Aorta (tissue), 5 donors: ENCODE measurements at regions not wholly inside any gene's neighbourhood (a gene's known extent, or its start where the extent isn't known, plus 50 kb on each side); places are given as distances from the start of the nearest gene placed in this dataset.

Source experiments
- ATAC-seq: fragments of 200-7000 bp; cut with Tn5 transposase; one replicate; pipeline ENCODE4 v1.9.1; 2022; ENCODE audit warnings: moderate library complexity; ENCODE audit not compliant: low FRiP score
- DNase-seq, 2 donors: peaks; one replicate each; pipeline ENCODE4 v3.0.0-alpha.2; 2020
- H3K27ac ChIP-seq, 2 donors: one replicate each; pipeline ENCODE4 v1.5.1; 2013; ENCODE audit warnings: low read length in 2 of 2, mild to moderate bottlenecking in 2 of 2, moderate library complexity in 2 of 2, control low read depth in 1 of 2, inconsistent platforms in 1 of 2, low read depth in 1 of 2
- H3K27me3 ChIP-seq, 2 donors: one replicate each; pipeline ENCODE4 v1.6.1; 2013; ENCODE audit warnings: control low read depth in 1 of 2, low read length in 1 of 2, mild to moderate bottlenecking in 1 of 2, moderate library complexity in 1 of 2; ENCODE audit not compliant: insufficient read depth in 2 of 2, control insufficient read depth in 1 of 2
- H3K36me3 ChIP-seq, 2 donors: one replicate each; pipeline ENCODE4 v1.6.1; 2013; ENCODE audit warnings: control low read depth in 1 of 2, low read length in 1 of 2, mild to moderate bottlenecking in 1 of 2; ENCODE audit not compliant: insufficient read depth in 2 of 2, control insufficient read depth in 1 of 2
- H3K4me1 ChIP-seq, 2 donors: one replicate each; pipeline ENCODE4 v1.6.1; 2013; ENCODE audit warnings: low read length in 2 of 2, control low read depth in 1 of 2, mild to moderate bottlenecking in 1 of 2, moderate library complexity in 1 of 2; ENCODE audit not compliant: insufficient read depth in 2 of 2, control insufficient read depth in 1 of 2
- H3K4me3 ChIP-seq, 2 donors: one replicate each; pipeline ENCODE4 v1.5.1; 2013; ENCODE audit warnings: low read length in 2 of 2, control low read depth in 1 of 2, mild to moderate bottlenecking in 1 of 2
- H3K9me3 ChIP-seq: one replicate; pipeline ENCODE4 v1.6.1; 2013; ENCODE audit warnings: mild to moderate bottlenecking, low read length; ENCODE audit not compliant: control insufficient read depth
- WGBS, 2 donors: extraction: QIAGEN DNeasy Blood & Tissue Kit; methylation state at CpG; one replicate each; pipeline ENCODE4 v1.1.7; 2013; 5-methylcytosine and 5-hydroxymethylcytosine counted together
- intact Hi-C, 2 donors: fragments of 100-400 bp; cut with DNase I; formaldehyde crosslinking; loops; one replicate each; pipeline versions ENCODE4 v1.14.2 to v1.15.0; 2022
- donor health status: healthy with polysubstance abuse.
- donor health status: Bipolar disorder and iron deficiency.
- donor health status: DM: no; HTN: no; CAD: no.
- donor health status: DM: no; HTN: no; CAD: no.
- donor health status: DM: yes; HTN: yes; CAD: no.

- H3K27ac ChIP-seq: no peak overlapping the region
- H3K4me3 ChIP-seq: no peak overlapping the region
- no peak for DNase-seq
- no peaks in the 10 kb centered on the region for H3K36me3 ChIP-seq
- no peaks in the 10 kb centered on the region for H3K27me3 ChIP-seq
- 5% methylated on average over 4 of the region's 4 CpGs for WGBS, 2 donors
- no peaks in the 10 kb centered on the region for H3K9me3 ChIP-seq
- intact Hi-C loops: no loop called here
- no peaks in the 10 kb centered on the region for H3K4me1 ChIP-seq
- ATAC-seq: peak; percentile 81
Observed at GRCh38 chr5:67971223-67971830, 244.2 kb upstream of the PIK3R1 start.

DNA sequence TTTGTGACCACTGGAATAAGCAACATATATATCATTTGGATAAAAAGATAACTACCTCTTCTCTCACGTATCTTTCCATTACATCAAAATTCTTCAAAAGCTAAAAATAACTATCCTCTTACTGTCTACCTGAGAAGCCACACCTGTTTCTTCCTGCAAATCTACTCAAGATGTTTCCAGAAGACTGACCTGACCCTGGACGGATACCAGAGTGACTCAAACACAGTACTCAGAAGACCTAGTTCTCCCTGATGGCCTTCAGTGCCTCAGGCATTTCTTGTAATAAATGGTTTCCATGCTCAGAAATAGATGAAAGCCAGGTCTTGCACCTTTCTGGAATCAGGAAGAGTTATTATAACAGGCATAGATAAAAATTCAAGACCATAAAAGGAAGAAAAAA, 245.9 kb upstream of the PIK3R1 start:
- Histone ChIP-seq H3K9me3 (no peaks in the 10 kb centered on the region), H3K27ac (no peak overlapping the region), H3K27me3 (no peaks in the 10 kb centered on the region), H3K36me3 (no peaks in the 10 kb centered on the region), H3K4me1 (no peaks in the 10 kb centered on the region), H3K4me3 (no peak overlapping the region)
- ATAC-seq (no peak), DNase-seq (no peak)
- intact Hi-C loops: no loop called here
- 96 to 98% methylated on average over 2 of the region's 2 CpGs for WGBS, 2 donors

DNA sequence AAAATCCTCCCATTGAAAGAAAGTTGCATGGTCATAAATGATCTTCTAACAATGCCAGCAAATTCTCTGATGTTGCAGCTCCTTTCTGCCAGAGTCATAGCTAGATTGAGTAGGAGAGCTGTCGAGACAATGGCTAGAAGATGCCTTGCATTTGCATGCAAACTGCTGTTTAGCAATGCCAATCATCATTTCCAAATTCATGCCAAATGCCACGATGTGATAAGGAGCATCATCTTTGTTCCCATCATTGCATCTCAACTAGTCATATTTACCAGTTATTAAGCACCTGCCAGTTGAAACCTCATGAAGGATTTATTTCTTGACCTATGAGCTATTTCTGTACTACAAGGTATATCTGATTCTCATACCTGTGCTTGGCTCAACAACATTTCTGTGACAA, 246.4 kb upstream of the PIK3R1 start:
- Histone ChIP-seq H3K27me3 (no peaks in the 10 kb centered on the region), H3K27ac (no peak overlapping the region), H3K36me3 (no peaks in the 10 kb centered on the region), H3K9me3 (no peaks in the 10 kb centered on the region), H3K4me3 (no peak overlapping the region), H3K4me1 (no peaks in the 10 kb centered on the region)
- DNase-seq (no peak), ATAC-seq (no peak)
- 80 to 88% methylated on average over 2 of the region's 2 CpGs for WGBS, 2 donors
- intact Hi-C loops: no loop called here

- intact Hi-C loops: no loop called here
- Histone ChIP-seq H3K36me3 (no peaks in the 10 kb centered on the region), H3K27me3 (no peaks in the 10 kb centered on the region), H3K4me1 (no peaks in the 10 kb centered on the region), H3K27ac (no peak overlapping the region), H3K9me3 (no peaks in the 10 kb centered on the region), H3K4me3 (no peak overlapping the region)
- WGBS, 2 donors: 98 to 99% methylated on average over 1 of the region's 1 CpG
- ATAC-seq: no peak
- DNase-seq: no peak
Observed at GRCh38 chr5:67966712-67967111, 248.8 kb upstream of the PIK3R1 start.

DNA sequence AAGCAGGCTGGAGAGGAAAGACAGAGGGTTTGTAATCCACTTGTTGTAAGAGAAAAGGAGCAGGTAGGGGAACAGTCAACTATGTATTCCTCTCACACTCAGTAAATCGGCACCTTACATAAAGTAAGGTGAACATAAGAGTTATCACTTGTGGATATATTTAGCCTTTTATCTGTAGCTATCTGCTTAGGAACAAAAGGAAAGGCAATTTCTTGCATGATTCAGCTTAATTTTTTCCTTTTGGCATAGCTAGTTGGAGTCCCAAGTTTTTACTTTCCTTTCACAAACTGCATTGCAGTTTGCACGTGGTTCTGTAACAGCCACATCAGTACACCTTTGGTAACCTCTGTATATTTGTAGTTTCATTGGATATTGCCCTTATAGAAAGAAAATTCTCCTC, 250.9 kb upstream of the PIK3R1 start:
- Histone ChIP-seq H3K27ac (no peak overlapping the region), H3K27me3 (no peaks in the 10 kb centered on the region), H3K4me1 (no peaks in the 10 kb centered on the region), H3K9me3 (no peaks in the 10 kb centered on the region), H3K36me3 (no peaks in the 10 kb centered on the region), H3K4me3 (no peak overlapping the region)
- intact Hi-C loops: no loop called here
- ATAC-seq (no peak), DNase-seq (no peak)
- WGBS, 2 donors: 48 to 50% methylated on average over 2 of the region's 2 CpGs

DNA sequence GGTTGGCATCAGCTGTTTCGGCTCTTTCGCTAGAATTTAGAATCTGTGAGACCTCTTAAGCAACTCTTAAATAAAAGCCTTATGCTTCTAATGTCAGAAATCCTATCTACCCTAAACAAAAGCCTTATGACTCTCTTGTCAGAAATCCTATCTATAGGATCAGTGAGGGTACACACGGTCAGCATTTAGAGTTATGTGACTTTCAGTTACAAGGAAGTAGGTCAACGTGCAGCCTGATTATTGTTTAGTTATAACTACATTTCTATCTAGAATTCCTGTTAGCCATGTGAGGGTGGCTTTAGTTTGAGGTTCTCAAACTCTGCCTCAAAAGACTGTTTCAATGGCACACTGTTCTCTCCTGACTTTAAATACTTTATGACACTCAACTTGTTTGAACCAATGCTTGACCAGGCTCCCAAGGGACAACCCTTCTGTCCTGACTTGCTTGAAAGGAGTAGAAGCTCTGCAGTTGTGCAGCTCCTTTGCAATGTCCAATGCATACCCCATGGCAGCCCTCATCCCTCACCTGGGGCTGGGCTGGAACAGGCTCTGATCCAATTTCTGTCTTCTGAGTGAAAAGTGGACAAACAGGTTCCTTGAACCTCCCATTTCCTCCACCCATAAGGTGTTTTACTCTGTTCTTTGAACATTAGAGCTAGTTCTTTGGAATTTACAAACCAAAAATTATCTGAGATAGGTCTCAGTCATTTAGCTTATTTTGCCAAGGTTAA, 251.6 kb upstream of the PIK3R1 start:
- intact Hi-C loops: no loop called here
- no peaks in the 10 kb centered on the region for H3K36me3 ChIP-seq
- H3K27me3 ChIP-seq: no peaks in the 10 kb centered on the region
- no peaks in the 10 kb centered on the region for H3K4me1 ChIP-seq
- H3K9me3 ChIP-seq: no peaks in the 10 kb centered on the region
- no peak overlapping the region for H3K27ac ChIP-seq
- DNase-seq: no peak
- H3K4me3 ChIP-seq: no peak overlapping the region
- 91 to 96% methylated on average over 4 of the region's 4 CpGs for WGBS, 2 donors
- ATAC-seq: no peak

DNA sequence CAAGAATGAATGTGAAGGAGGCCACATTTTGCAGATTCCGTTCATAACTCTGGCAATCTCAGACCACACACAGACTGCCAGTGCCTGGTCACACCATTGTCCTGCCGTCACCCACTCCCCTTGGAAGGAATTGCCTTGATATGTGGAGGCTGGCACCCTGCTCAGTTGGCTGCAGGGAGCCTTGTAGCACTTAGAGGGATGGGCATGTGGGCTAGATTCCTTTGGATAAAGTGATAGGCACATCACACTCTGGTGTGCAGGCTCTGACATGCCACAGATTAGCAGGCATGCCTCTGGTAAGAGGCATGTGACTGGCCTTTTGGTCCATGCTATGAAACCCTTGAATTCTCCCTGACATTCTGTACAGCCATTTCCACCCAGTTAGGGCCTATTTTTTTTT, 254.6 kb upstream of the PIK3R1 start:
- DNase-seq: no peak
- intact Hi-C loops: no loop called here
- H3K27ac ChIP-seq: no peak overlapping the region
- WGBS, 2 donors: 50 to 62% methylated on average over 2 of the region's 2 CpGs
- no peaks in the 10 kb centered on the region for H3K36me3 ChIP-seq
- no peaks in the 10 kb centered on the region for H3K9me3 ChIP-seq
- ATAC-seq: no peak
- no peaks in the 10 kb centered on the region for H3K27me3 ChIP-seq
- no peaks in the 10 kb centered on the region for H3K4me1 ChIP-seq
- H3K4me3 ChIP-seq: no peak overlapping the region

GRCh38 chr5:67957374-67957773, 258.2 kb upstream of the PIK3R1 start:
- H3K4me3 ChIP-seq: no peak overlapping the region
- H3K4me1 ChIP-seq: no peaks in the 10 kb centered on the region
- H3K9me3 ChIP-seq: no peaks in the 10 kb centered on the region
- H3K36me3 ChIP-seq: no peaks in the 10 kb centered on the region
- ATAC-seq: no peak
- H3K27ac ChIP-seq: no peak overlapping the region
- no peaks in the 10 kb centered on the region for H3K27me3 ChIP-seq
- 84 to 86% methylated on average over 5 to 6 of the region's 6 CpGs for WGBS, 2 donors
- intact Hi-C loops: no loop called here
- no peak for DNase-seq

DNA sequence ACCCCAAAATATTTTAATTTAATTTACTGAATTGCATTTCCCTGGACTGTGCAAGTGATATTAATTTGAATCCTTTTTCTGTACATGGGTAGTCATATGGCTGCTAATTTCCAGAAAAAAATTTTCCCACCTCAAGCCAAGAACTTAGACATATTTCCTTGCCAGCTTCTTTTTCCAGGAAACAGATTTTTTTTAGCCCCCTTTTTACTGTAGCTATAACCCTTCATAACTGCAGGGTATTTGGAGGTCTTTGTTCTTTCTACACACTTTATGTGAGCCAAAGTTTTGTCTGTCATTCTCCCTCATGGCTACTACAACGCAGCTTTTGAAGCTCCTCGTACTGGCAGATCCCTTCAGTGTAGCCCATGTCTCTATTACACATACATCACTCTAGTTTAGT, 261.2 kb upstream of the PIK3R1 start:
- no peak overlapping the region for H3K4me3 ChIP-seq
- no peak overlapping the region for H3K27ac ChIP-seq
- H3K36me3 ChIP-seq: no peaks in the 10 kb centered on the region
- H3K4me1 ChIP-seq: no peaks in the 10 kb centered on the region
- no peaks in the 10 kb centered on the region for H3K27me3 ChIP-seq
- no peaks in the 10 kb centered on the region for H3K9me3 ChIP-seq
- intact Hi-C loops: no loop called here
- 78 to 89% methylated on average over 2 of the region's 2 CpGs for WGBS, 2 donors
- DNase-seq (no peak), ATAC-seq (no peak)
